D721Med (cell line): ENCODE measurements at regions not wholly inside any gene's neighbourhood (a gene's known extent, or its start where the extent isn't known, plus 50 kb on each side); places are given as distances from the start of the nearest gene placed in this dataset.

Experiments
- DNase-seq: peaks from one replicate; pipeline ENCODE4 v3.0.0; 2011; ENCODE audit warnings: low spot score; ENCODE audit not compliant: insufficient read length
- FAIRE-seq: peaks from 2 replicates; lab custom pipeline; 2011; peaks lifted over from hg19 to GRCh38; lab: Jason Lieb, UNC
- CTCF ChIP-seq: IDR thresholded peaks from 2 replicates; pipeline ENCODE4 v1.5.1; 2012; ENCODE audit warnings: mild to moderate bottlenecking, control low read depth; ENCODE audit not compliant: insufficient read depth; ENCODE audit errors: missing control alignments

GRCh38 chr1:221164951-221165838 lies 286.0 kb downstream of the HLX start:
- FAIRE-seq: peak; percentile 84
- no peak for TF ChIP-seq CTCF
- no peak for DNase-seq

- FAIRE-seq: peak; percentile 55
- DNase-seq: no peak
Observed at GRCh38 chr1:221165839-221166500, 286.7 kb downstream of the HLX start.

DNA sequence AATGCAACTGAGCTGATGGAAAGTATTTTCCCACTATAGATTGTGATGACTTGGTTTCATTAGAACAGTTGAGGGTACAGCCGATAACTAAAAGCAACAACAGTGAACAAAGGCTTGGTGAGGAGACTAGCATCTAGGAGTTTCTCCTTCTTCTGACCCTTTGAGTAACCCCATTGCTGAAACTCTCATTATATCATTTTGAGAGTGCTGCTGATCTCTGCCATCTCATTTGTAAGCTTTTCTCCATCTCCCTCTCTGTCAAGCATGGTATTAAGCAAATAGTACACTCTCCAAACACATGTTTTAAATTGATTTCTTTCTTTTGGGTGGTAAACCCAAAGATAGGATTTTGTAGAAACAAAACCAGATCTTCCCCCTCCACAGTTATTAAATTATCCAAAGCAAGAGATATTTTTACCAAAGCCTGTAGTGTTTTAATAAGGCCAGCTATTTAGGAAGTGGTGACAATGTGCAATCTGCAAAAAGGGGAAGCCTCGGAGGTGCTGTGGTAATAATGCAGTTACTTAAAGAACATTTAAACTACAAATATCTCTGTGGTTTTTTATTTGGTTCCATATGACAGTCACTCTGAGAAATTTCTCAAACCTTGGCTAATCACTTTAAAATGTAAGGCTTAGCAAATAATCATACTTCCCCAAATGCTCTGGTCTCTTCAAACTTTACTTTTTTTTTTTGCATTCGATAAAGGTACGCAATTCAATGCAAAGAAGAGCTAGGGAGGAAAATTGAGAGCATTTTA lies 287.5 kb downstream of the HLX start:
- FAIRE-seq: peak; percentile 66
- DNase-seq: no peak
- no peak for TF ChIP-seq CTCF

More at GRCh38 chr1:221165839-221166500, 286.7 kb downstream of the HLX start:
- no peak for TF ChIP-seq CTCF

DNA sequence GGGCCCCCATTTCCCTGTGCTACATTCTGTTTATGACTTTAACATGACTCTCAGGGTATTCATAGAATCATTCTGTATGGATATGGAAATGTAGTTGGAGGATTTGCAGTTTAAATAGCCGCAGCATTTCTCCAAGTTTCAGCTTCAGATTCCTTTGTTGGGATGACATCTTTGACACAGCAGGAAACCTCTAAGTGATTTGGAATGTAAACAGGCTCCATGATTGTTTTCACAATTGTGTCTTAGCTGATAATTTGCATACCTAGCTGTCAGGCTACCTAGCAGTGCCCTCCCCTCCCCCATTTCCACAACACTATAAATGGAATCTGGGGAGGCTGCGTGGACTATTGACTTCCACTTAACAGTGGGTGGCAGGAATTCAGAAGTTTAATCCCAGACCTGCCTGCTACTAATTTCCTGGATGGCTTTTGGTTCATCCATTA lies 290.2 kb downstream of the HLX start:
- no peak for DNase-seq
- no peak for FAIRE-seq
- TF ChIP-seq CTCF: no peak

DNA sequence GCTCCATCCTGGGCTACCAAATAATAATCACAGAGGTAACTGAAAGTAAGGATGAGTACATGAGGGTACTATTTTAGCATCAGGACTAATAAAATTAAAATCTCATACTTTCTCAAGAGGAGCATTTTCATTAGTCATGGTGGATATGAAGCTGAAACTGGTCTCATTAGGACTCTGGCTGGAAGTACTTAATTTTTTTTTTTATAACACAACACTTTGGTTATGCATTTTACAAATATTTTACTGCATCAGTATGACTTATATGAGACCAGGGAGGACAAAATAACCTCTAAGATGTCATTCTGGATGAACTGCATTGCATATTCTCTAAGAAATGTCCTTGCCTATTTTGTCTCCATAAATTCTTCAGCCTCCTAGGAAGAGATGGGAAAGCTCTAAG lies 290.9 kb downstream of the HLX start:
- no peak for TF ChIP-seq CTCF
- FAIRE-seq (no peak), DNase-seq (no peak)

- DNase-seq (no peak), FAIRE-seq (no peak)
- no peak for TF ChIP-seq CTCF
Observed at GRCh38 chr1:221171768-221172167, 292.5 kb downstream of the HLX start.
